OCI-LY1 (cell line): ENCODE measurements at regions not wholly inside any gene's neighbourhood (a gene's known extent, or its start where the extent isn't known, plus 50 kb on each side); places are given as distances from the start of the nearest gene placed in this dataset.
A peak's percentile ranks its signal among the peaks of the same experiment; 100 is the strongest.

Experiments
- H2AFZ ChIP-seq: fragments of 200-600 bp; sonication (generic), shearing (Covaris generic); 2 replicates; pipeline ENCODE4 v1.6.0; 2014; ENCODE audit warnings: antibody characterized with exemption, mild to moderate bottlenecking, low read length
- H3F3A ChIP-seq: fragments of 200-600 bp; sonication (generic), shearing (Covaris generic); 2 replicates; pipeline ENCODE4 v1.6.0; 2014; ENCODE audit warnings: mild to moderate bottlenecking, antibody characterized with exemption, low read length, moderate library complexity; ENCODE audit not compliant: insufficient read depth
- H3K27ac ChIP-seq: fragments of 200-600 bp; sonication (generic); 2 replicates; pipeline ENCODE4 v1.5.1; 2014; ENCODE audit warnings: low read length, mixed run types, mild to moderate bottlenecking, low read depth; ENCODE audit not compliant: poor library complexity, severe bottlenecking
- H3K27me3 ChIP-seq: fragments of 200-600 bp; sonication (generic); 2 replicates; pipeline ENCODE4 v1.6.0; 2014; ENCODE audit warnings: antibody characterized with exemption, mild to moderate bottlenecking, low read length, moderate library complexity; ENCODE audit not compliant: insufficient read depth
- H3K36me3 ChIP-seq: fragments of 200-600 bp; sonication (generic); 2 replicates; pipeline ENCODE4 v1.6.1; 2014; ENCODE audit warnings: mild to moderate bottlenecking, antibody characterized with exemption, low read length, moderate library complexity, mixed read lengths; ENCODE audit not compliant: insufficient read depth
- H3K4me1 ChIP-seq: fragments of 200-600 bp; sonication (generic); 2 replicates; pipeline ENCODE4 v1.5.1; 2014; ENCODE audit warnings: mild to moderate bottlenecking, low read length, moderate library complexity; ENCODE audit not compliant: insufficient read depth, severe bottlenecking
- H3K4me2 ChIP-seq: fragments of 200-600 bp; sonication (generic), shearing (Covaris generic); 2 replicates; pipeline ENCODE4 v1.6.1; 2014; ENCODE audit warnings: low read length
- H3K4me3 ChIP-seq: fragments of 200-600 bp; sonication (generic); 2 replicates; pipeline ENCODE4 v1.5.1; 2014; ENCODE audit warnings: low read length, low read depth, mild to moderate bottlenecking, mixed read lengths; ENCODE audit not compliant: poor library complexity, severe bottlenecking
- H3K79me2 ChIP-seq: fragments of 200-600 bp; shearing (Covaris generic); 2 replicates; pipeline ENCODE4 v1.6.1; 2016; ENCODE audit warnings: mixed run types, low read length, mixed read lengths; ENCODE audit not compliant: insufficient read depth
- H3K9ac ChIP-seq: fragments of 200-600 bp; sonication (generic), shearing (Covaris generic); 2 replicates; pipeline ENCODE4 v1.6.1; 2014; ENCODE audit warnings: mild to moderate bottlenecking, low read length, mixed read lengths
- H3K9me2 ChIP-seq: fragments of 200-600 bp; sonication (generic), shearing (Covaris generic); 2 replicates; pipeline ENCODE4 v1.6.1; 2014; ENCODE audit warnings: low read depth, mild to moderate bottlenecking, low read length, mixed read lengths
- H3K9me3 ChIP-seq: fragments of 200-600 bp; shearing (Covaris generic); 2 replicates; pipeline ENCODE4 v1.6.1; 2014; ENCODE audit warnings: low read length, mixed read lengths
- H4K20me1 ChIP-seq: fragments of 200-600 bp; sonication (generic), shearing (Covaris generic); 2 replicates; pipeline ENCODE4 v1.6.0; 2016; ENCODE audit warnings: mild to moderate bottlenecking, low read length; ENCODE audit not compliant: insufficient read depth
- CTCF ChIP-seq: fragments of 200-600 bp; sonication (generic), shearing (Covaris generic); IDR thresholded peaks from 2 replicates; pipeline ENCODE4 v1.5.1; 2017; ENCODE audit warnings: mild to moderate bottlenecking, antibody characterized with exemption, low read length, moderate library complexity, mixed read lengths
- EZH2 ChIP-seq: fragments of 200-600 bp; sonication (generic), shearing (Covaris generic); IDR thresholded peaks from 2 replicates; pipeline ENCODE4 v1.8.0; 2017; ENCODE audit warnings: borderline replicate concordance, mixed run types, mild to moderate bottlenecking, antibody characterized with exemption, low read length, moderate library complexity, mixed read lengths

GRCh38 chr13:23960566-23961156 is 63.4 kb upstream of the C1QTNF9B start:
- Histone ChIP-seq H3K4me3 (no peak overlapping the region), H3K27ac (no peak overlapping the region), H3K4me2 (no peak overlapping the region), H3K9ac (no peak overlapping the region), H3K36me3 (no peaks in the 10 kb centered on the region), H3K9me3 (no peaks in the 10 kb centered on the region), H3K79me2 (no peaks in the 10 kb centered on the region), H2AFZ (no peak overlapping the region), H3F3A (no peaks in the 10 kb centered on the region), H3K4me1 (no peaks in the 10 kb centered on the region), H3K9me2 (no peaks in the 10 kb centered on the region), H4K20me1 (no peaks in the 10 kb centered on the region), H3K27me3 (no peaks in the 10 kb centered on the region)
- TF ChIP-seq CTCF = peak; percentile 58
- no peak for TF ChIP-seq EZH2

- Histone ChIP-seq H3K4me2 (no peak overlapping the region), H3K9ac (no peak overlapping the region), H4K20me1 (no peaks in the 10 kb centered on the region), H3K4me3 (no peak overlapping the region), H3K9me2 (no peaks in the 10 kb centered on the region), H3K27me3 (no peaks in the 10 kb centered on the region), H3K36me3 (no peaks in the 10 kb centered on the region), H3K79me2 (no peaks in the 10 kb centered on the region), H3K4me1 (no peaks in the 10 kb centered on the region), H3K9me3 (no peaks in the 10 kb centered on the region), H2AFZ (no peak overlapping the region), H3K27ac (no peak overlapping the region), H3F3A (no peaks in the 10 kb centered on the region)
- TF ChIP-seq CTCF (no peak), EZH2 (no peak)
These were observed 66.1 kb upstream of the C1QTNF9B start for GRCh38 chr13:23963184-23963931.

GRCh38 chr13:23963947-23964346 is 66.6 kb upstream of the C1QTNF9B start:
- Histone ChIP-seq H4K20me1 (no peaks in the 10 kb centered on the region), H3K36me3 (no peaks in the 10 kb centered on the region), H2AFZ (no peak overlapping the region), H3K9me3 (no peaks in the 10 kb centered on the region), H3K4me3 (no peak overlapping the region), H3K4me1 (no peaks in the 10 kb centered on the region), H3K9me2 (no peaks in the 10 kb centered on the region), H3K27ac (no peak overlapping the region), H3K9ac (no peak overlapping the region), H3K27me3 (no peaks in the 10 kb centered on the region), H3K79me2 (no peaks in the 10 kb centered on the region), H3K4me2 (no peak overlapping the region), H3F3A (no peaks in the 10 kb centered on the region)
- no peak for TF ChIP-seq CTCF
- TF ChIP-seq EZH2 = no peak
